Mesenchymal stem cell (in vitro differentiated cells and primary cell): ENCODE measurements at regions not wholly inside any gene's neighbourhood (a gene's known extent, or its start where the extent isn't known, plus 50 kb on each side); places are given as distances from the start of the nearest gene placed in this dataset.

Experiments
- DNase-seq: peaks from one replicate; pipeline ENCODE4 v3.0.0-alpha.2; 2013
- H2AFZ ChIP-seq: one replicate; pipeline ENCODE4 v1.6.1; 2013; ENCODE audit warnings: low read depth, mild to moderate bottlenecking, control low read depth, inconsistent platforms, low read length, moderate library complexity
- H2AK5ac ChIP-seq: 2 replicates; pipeline ENCODE4 v1.6.1; 2013; ENCODE audit warnings: low read length, moderate library complexity, mild to moderate bottlenecking, inconsistent platforms; ENCODE audit not compliant: severe bottlenecking
- H2BK120ac ChIP-seq: one replicate; pipeline ENCODE4 v1.6.1; 2013; ENCODE audit warnings: low read depth, mild to moderate bottlenecking, inconsistent platforms, low read length, moderate library complexity
- H2BK12ac ChIP-seq, 2 experiments: one replicate each; pipeline ENCODE4 v1.6.1; 2013; ENCODE audit warnings: inconsistent platforms in 2 of 2, low read length in 2 of 2, mild to moderate bottlenecking in 2 of 2, moderate library complexity in 2 of 2, control low read depth in 1 of 2
- H2BK15ac ChIP-seq: one replicate; pipeline ENCODE4 v1.6.1; 2013; ENCODE audit warnings: mild to moderate bottlenecking, low read depth, inconsistent platforms; ENCODE audit not compliant: poor library complexity, severe bottlenecking
- H2BK5ac ChIP-seq: 2 replicates; pipeline ENCODE4 v1.6.1; 2013; ENCODE audit warnings: low read depth, mild to moderate bottlenecking, low read length, control low read depth, inconsistent platforms; ENCODE audit not compliant: poor library complexity, severe bottlenecking
- H3K14ac ChIP-seq, 2 experiments: one replicate each; pipeline ENCODE4 v1.6.1; 2013; ENCODE audit warnings: inconsistent platforms in 2 of 2, low read length in 2 of 2, control low read depth in 1 of 2, mild to moderate bottlenecking in 1 of 2, moderate library complexity in 1 of 2
- H3K18ac ChIP-seq, 2 experiments: one replicate each; pipeline ENCODE4 v1.6.1; 2013; ENCODE audit warnings: inconsistent platforms in 2 of 2, low read length in 2 of 2, control low read depth in 1 of 2, low read depth in 1 of 2, mild to moderate bottlenecking in 1 of 2
- H3K23ac ChIP-seq, 2 experiments: one replicate each; pipeline ENCODE4 v1.6.1; 2013; ENCODE audit warnings: inconsistent platforms in 2 of 2, low read length in 2 of 2, mild to moderate bottlenecking in 2 of 2, moderate library complexity in 2 of 2, control low read depth in 1 of 2
- H3K27ac ChIP-seq: 2 replicates; pipeline ENCODE4 v1.5.1; 2013; ENCODE audit warnings: mild to moderate bottlenecking, moderate library complexity, low read length, control low read depth, inconsistent platforms; ENCODE audit not compliant: poor library complexity, severe bottlenecking
- H3K27me3 ChIP-seq, 2 experiments: 2 replicates each; pipeline versions ENCODE4 v1.6.1 to v1.7.0; 2013; ENCODE audit warnings: low read length in 2 of 2, mild to moderate bottlenecking in 2 of 2, moderate library complexity in 2 of 2, control low read depth in 1 of 2, inconsistent platforms in 1 of 2; ENCODE audit not compliant: control insufficient read depth in 1 of 2, insufficient read depth in 1 of 2
- H3K36me3 ChIP-seq, 2 experiments: 2 replicates each; pipeline versions ENCODE4 v1.6.1 to v1.7.0; 2013; ENCODE audit warnings: low read length in 2 of 2, control low read depth in 1 of 2, inconsistent platforms in 1 of 2, low read depth in 1 of 2, mild to moderate bottlenecking in 1 of 2; ENCODE audit not compliant: insufficient read depth in 2 of 2, control insufficient read depth in 1 of 2
- H3K4ac ChIP-seq, 2 experiments: one replicate each; pipeline ENCODE4 v1.6.1; 2013; ENCODE audit warnings: inconsistent platforms in 2 of 2, low read length in 2 of 2, mild to moderate bottlenecking in 2 of 2, moderate library complexity in 2 of 2, control low read depth in 1 of 2, low read depth in 1 of 2
- H3K4me1 ChIP-seq: 2 replicates; pipeline ENCODE4 v1.6.1; 2013; ENCODE audit warnings: low read depth, low read length, control low read depth; ENCODE audit not compliant: control insufficient read depth, insufficient read depth
- H3K4me2 ChIP-seq: 2 replicates; pipeline ENCODE4 v1.6.1; 2013; ENCODE audit warnings: low read length, mild to moderate bottlenecking, inconsistent platforms; ENCODE audit not compliant: poor library complexity, severe bottlenecking
- H3K4me3 ChIP-seq, 2 experiments: 2 replicates each; pipeline versions ENCODE4 v1.5.1 to v1.7.0; 2013; ENCODE audit warnings: low read length in 2 of 2, mild to moderate bottlenecking in 2 of 2, control low read depth in 1 of 2, low read depth in 1 of 2; ENCODE audit not compliant: insufficient read depth in 1 of 2
- H3K79me1 ChIP-seq: replicated peaks from 2 replicates; pipeline ENCODE4 v1.6.1; 2013; ENCODE audit warnings: mild to moderate bottlenecking, control low read depth, low read length, inconsistent platforms; ENCODE audit not compliant: poor library complexity, severe bottlenecking
- H3K9ac ChIP-seq: 2 replicates; pipeline ENCODE4 v1.7.0; 2013; ENCODE audit warnings: mild to moderate bottlenecking, low read length, moderate library complexity
- H3K9me3 ChIP-seq: 2 replicates; pipeline ENCODE4 v1.7.0; 2013; ENCODE audit warnings: mild to moderate bottlenecking, low read length; ENCODE audit not compliant: control insufficient read depth
- H4K8ac ChIP-seq: one replicate; pipeline ENCODE4 v1.6.1; 2013; ENCODE audit warnings: inconsistent platforms, mild to moderate bottlenecking, low read length, moderate library complexity
- H4K91ac ChIP-seq: one replicate; pipeline ENCODE4 v1.6.1; 2013; ENCODE audit warnings: mild to moderate bottlenecking, low read length, inconsistent platforms
- WGBS: methylation state at CpG from one replicate; pipeline ENCODE4 v1.1.7; 2013; ENCODE audit warnings: mixed read lengths; 5-methylcytosine and 5-hydroxymethylcytosine counted together

GRCh38 chr1:101509370-101509769 is 272.6 kb downstream of the S1PR1 start:
- Histone ChIP-seq H2BK5ac (no peak overlapping the region), H3K4me2 (no peak overlapping the region), H2AFZ (no peak overlapping the region), H3K4me1 (no peaks in the 10 kb centered on the region), H3K36me3 (no peaks in the 10 kb centered on the region), H3K27me3 (no peaks in the 10 kb centered on the region), H2BK12ac (no peak overlapping the region), H2BK120ac (no peak overlapping the region), H3K23ac (no peak overlapping the region), H3K14ac (no peak overlapping the region), H2AK5ac (no peak overlapping the region), H2BK15ac (no peak overlapping the region), H3K79me1 (no peaks in the 10 kb centered on the region), H3K18ac (no peak overlapping the region), H4K91ac (no peak overlapping the region), H4K8ac (no peak overlapping the region), H3K9me3 (no peaks in the 10 kb centered on the region), H3K4me3 (no peak overlapping the region), H3K9ac (no peak overlapping the region), H3K27ac (no peak overlapping the region), H3K4ac (no peak overlapping the region)
- 87% methylated on average over 1 of the region's 1 CpG for WGBS
- no peak for DNase-seq

GRCh38 chr1:101511202-101511891 is 274.5 kb downstream of the S1PR1 start:
- Histone ChIP-seq H2BK12ac (no peak overlapping the region), H3K4me1 (no peaks in the 10 kb centered on the region), H3K9ac (no peak overlapping the region), H4K91ac (no peak overlapping the region), H3K4ac (no peak overlapping the region), H3K4me2 (no peak overlapping the region), H3K18ac (no peak overlapping the region), H2BK5ac (no peak overlapping the region), H2BK15ac (no peak overlapping the region), H3K79me1 (no peaks in the 10 kb centered on the region), H3K27me3 (no peaks in the 10 kb centered on the region), H2BK120ac (no peak overlapping the region), H3K9me3 (no peaks in the 10 kb centered on the region), H3K23ac (no peak overlapping the region), H2AK5ac (no peak overlapping the region), H4K8ac (no peak overlapping the region), H3K36me3 (no peaks in the 10 kb centered on the region), H3K4me3 (no peak overlapping the region), H3K27ac (no peak overlapping the region), H2AFZ (no peak overlapping the region), H3K14ac (no peak overlapping the region)
- DNase-seq, result no peak
- 100% methylated on average over 1 of the region's 2 CpGs for WGBS

GRCh38 chr1:101520302-101520701 is 283.5 kb downstream of the S1PR1 start:
- Histone ChIP-seq H3K9ac (peak overlapping the region; percentile 50), H2BK120ac (no peak overlapping the region), H3K4me3 (no peak overlapping the region), H2AFZ (no peak overlapping the region), H3K27ac (no peak overlapping the region), H2BK15ac (no peak overlapping the region), H4K91ac (no peak overlapping the region), H3K14ac (no peak overlapping the region), H3K79me1 (no peaks in the 10 kb centered on the region), H4K8ac (no peak overlapping the region), H3K36me3 (no peaks in the 10 kb centered on the region), H3K18ac (no peak overlapping the region), H2BK5ac (no peak overlapping the region), H3K23ac (no peak overlapping the region), H3K9me3 (no peaks in the 10 kb centered on the region), H3K4me1 (no peaks in the 10 kb centered on the region), H3K27me3 (peaks cover 0 to 3% of the 10 kb centered on the region in 2 experiments), H3K4me2 (no peak overlapping the region), H2AK5ac (no peak overlapping the region), H2BK12ac (no peak overlapping the region), H3K4ac (no peak overlapping the region)
- 4% methylated on average over 4 of the region's 4 CpGs for WGBS
- peak; percentile 54 for DNase-seq

- H3K14ac ChIP-seq, result no peak overlapping the region
- no peak overlapping the region for H2BK120ac ChIP-seq
- no peak overlapping the region for H3K4ac ChIP-seq
- H3K4me3 ChIP-seq, result no peak overlapping the region
- H2AFZ ChIP-seq, result no peak overlapping the region
- no peaks in the 10 kb centered on the region for H3K9me3 ChIP-seq
- H3K36me3 ChIP-seq, result no peaks in the 10 kb centered on the region
- peaks cover 0 to 3% of the 10 kb centered on the region in 2 experiments for H3K27me3 ChIP-seq
- no peak overlapping the region for H3K9ac ChIP-seq
- no peak overlapping the region for H3K18ac ChIP-seq
- no peak overlapping the region for H2AK5ac ChIP-seq
- no peaks in the 10 kb centered on the region for H3K79me1 ChIP-seq
- H3K4me2 ChIP-seq, result no peak overlapping the region
- no peak overlapping the region for H3K27ac ChIP-seq
- H4K91ac ChIP-seq, result no peak overlapping the region
- H3K4me1 ChIP-seq, result no peaks in the 10 kb centered on the region
- no peak overlapping the region for H3K23ac ChIP-seq
- no peak overlapping the region for H2BK15ac ChIP-seq
- no peak overlapping the region for H2BK12ac ChIP-seq
- H4K8ac ChIP-seq, result no peak overlapping the region
- WGBS, result 90% methylated on average over 2 of the region's 2 CpGs
- no peak for DNase-seq
- no peak overlapping the region for H2BK5ac ChIP-seq
Observed at GRCh38 chr1:101522486-101522885, 285.7 kb downstream of the S1PR1 start.
